Activated T-helper 1 cell treated with anti-CD3 and anti-CD28 coated beads, Interleukin-12 subunit alpha, Interleukin-12 subunit beta, Interleukin-2, Interleukin-4 antibody, amounts not matched to agents 30 ng/mL and 10 ng/mL and 1 ng/mL, durations not matched to agents 14 hours and 24 hours and 36 hours (primary cell): ENCODE measurements at regions not wholly inside any gene's neighbourhood (a gene's known extent, or its start where the extent isn't known, plus 50 kb on each side); places are given as distances from the start of the nearest gene placed in this dataset.

Experiments used
- DNase-seq: peaks from one replicate; pipeline ENCODE4 v3.0.0; 2021; ENCODE audit warnings: low spot score
- H3K27ac Mint-ChIP-seq: one replicate; pipeline ENCODE4 v1.8.0; 2021; ENCODE audit warnings: mild to moderate bottlenecking, mixed read lengths
- H3K27me3 Mint-ChIP-seq: one replicate; pipeline ENCODE4 v1.8.0; 2022; ENCODE audit warnings: mild to moderate bottlenecking, moderate library complexity, mixed read lengths; ENCODE audit not compliant: insufficient read depth
- H3K36me3 Mint-ChIP-seq: one replicate; pipeline ENCODE4 v1.8.0; 2021; ENCODE audit warnings: low read depth, mixed read lengths
- H3K4me1 Mint-ChIP-seq: one replicate; pipeline ENCODE4 v1.8.0; 2021; ENCODE audit warnings: low read depth, mixed read lengths
- H3K4me3 Mint-ChIP-seq: one replicate; pipeline ENCODE4 v1.8.0; 2021; ENCODE audit warnings: mild to moderate bottlenecking, moderate library complexity, mixed read lengths
- H3K9me3 Mint-ChIP-seq: one replicate; pipeline ENCODE4 v1.8.0; 2021; ENCODE audit warnings: mixed read lengths
- intact Hi-C: fragments of 100-400 bp; cut with micrococcal nuclease; formaldehyde crosslinking; loops from one replicate; pipeline ENCODE4 v1.15.1; 2024

DNA sequence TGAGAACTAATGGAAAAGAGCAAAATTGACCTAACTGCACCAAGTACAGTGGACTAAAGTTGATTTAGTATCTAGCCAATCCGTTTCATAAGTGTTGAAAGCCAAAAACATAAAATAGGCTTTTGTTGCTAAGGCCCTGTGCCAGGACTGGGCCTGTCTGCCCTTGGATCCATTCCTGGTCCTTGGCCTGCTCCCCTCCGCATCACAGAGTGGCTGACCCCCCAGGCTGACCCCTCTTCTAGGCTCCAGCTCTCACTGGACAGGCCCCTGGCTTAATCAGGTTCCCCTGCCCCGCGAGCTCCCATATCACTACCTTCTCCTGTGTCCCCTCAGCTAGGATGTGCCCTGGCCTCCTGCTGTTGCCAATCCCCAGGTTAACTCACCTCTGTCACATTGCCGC, 313.6 kb upstream of the MYOCD start:
- no peak overlapping the region for H3K4me3 Mint-ChIP-seq
- intact Hi-C loops: no loop called here
- no peaks in the 10 kb centered on the region for H3K36me3 Mint-ChIP-seq
- H3K4me1 Mint-ChIP-seq: no peaks in the 10 kb centered on the region
- peaks cover 32% of the 10 kb centered on the region for H3K9me3 Mint-ChIP-seq
- DNase-seq: no peak
- H3K27ac Mint-ChIP-seq: no peak overlapping the region
- H3K27me3 Mint-ChIP-seq: no peaks in the 10 kb centered on the region

DNA sequence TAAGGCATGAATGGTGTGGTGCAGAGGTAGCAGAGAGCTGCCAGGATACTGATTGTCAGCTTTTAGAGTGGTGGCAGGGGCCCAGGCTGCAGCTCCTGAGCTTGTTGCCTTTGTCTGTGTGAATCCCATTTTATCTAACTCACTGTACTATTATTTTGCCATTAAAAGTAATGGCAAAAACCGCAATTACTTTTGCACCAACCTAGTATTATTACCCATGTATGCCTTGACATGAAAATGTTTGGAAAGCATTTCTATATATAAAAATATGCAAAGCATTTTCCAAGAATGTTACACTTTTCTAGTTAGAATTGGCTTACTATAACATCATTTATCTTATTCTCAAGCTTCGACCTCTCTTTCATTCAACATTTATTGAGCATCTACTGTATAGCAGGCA, 308.1 kb upstream of the MYOCD start:
- no peaks in the 10 kb centered on the region for H3K27me3 Mint-ChIP-seq
- intact Hi-C loops: no loop called here
- DNase-seq: no peak
- H3K36me3 Mint-ChIP-seq: no peaks in the 10 kb centered on the region
- no peak overlapping the region for H3K4me3 Mint-ChIP-seq
- H3K27ac Mint-ChIP-seq: no peak overlapping the region
- no peaks in the 10 kb centered on the region for H3K4me1 Mint-ChIP-seq
- peaks cover 31% of the 10 kb centered on the region for H3K9me3 Mint-ChIP-seq

- peaks cover 33% of the 10 kb centered on the region for H3K9me3 Mint-ChIP-seq
- no peaks in the 10 kb centered on the region for H3K36me3 Mint-ChIP-seq
- H3K4me3 Mint-ChIP-seq: no peak overlapping the region
- intact Hi-C loops: no loop called here
- no peak overlapping the region for H3K27ac Mint-ChIP-seq
- H3K4me1 Mint-ChIP-seq: no peaks in the 10 kb centered on the region
- no peak for DNase-seq
- no peaks in the 10 kb centered on the region for H3K27me3 Mint-ChIP-seq
Observed at GRCh38 chr17:12358477-12358876, 307.2 kb upstream of the MYOCD start.

DNA sequence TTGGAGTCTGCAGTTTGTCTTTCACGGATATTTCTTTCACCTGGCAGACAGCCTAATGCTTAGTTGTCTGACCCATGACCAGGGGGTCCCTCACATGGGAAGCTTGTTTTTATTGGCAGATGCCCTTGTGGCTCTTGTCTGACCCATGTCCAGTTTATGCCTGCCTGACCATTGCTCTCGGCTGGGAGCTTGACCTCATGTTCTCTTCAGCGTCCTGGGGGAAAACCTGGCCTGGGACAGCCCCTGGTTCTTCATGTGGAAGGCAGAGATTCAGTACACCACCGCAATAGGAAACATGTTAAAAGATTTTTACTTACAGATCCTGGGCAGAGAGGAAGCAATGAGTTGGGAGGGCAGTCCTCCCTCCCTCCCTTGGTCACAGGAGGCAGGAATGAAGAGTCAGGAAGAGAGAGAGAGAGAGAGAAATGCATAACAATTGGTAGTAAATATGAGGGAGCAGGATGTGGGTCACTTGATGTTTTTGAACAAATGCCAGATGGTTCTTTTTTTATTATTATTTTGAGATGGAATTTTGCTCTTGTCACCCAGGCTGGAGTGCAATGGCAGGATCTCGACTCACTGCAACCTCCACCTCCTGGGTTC, 302.7 kb upstream of the MYOCD start:
- no peak for DNase-seq
- Mint-ChIP-seq H3K27me3 (no peaks in the 10 kb centered on the region), H3K27ac (no peak overlapping the region), H3K9me3 (peaks cover 28% of the 10 kb centered on the region), H3K4me3 (no peak overlapping the region), H3K36me3 (no peaks in the 10 kb centered on the region), H3K4me1 (no peaks in the 10 kb centered on the region)
- intact Hi-C loops: no loop called here

DNA sequence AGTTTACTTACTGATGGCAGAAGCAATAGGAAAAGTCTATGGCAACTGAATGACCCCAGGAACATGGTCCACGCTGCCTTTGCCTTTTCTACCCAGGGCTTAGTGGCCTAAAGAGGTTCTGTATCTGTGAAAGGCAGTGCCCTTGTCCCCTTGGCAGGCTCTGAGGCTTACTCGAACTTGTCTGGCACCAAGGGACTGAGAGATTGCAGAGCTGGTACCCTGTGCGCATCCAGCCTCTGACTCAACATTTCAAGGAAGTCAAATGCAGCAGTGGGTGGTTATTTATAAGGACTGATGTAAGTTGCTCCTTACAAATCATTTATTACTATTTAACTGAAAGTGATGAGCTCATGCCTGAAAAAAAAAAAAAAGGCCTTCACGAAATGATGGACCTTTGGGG, 299.9 kb upstream of the MYOCD start:
- Mint-ChIP-seq H3K27ac (no peak overlapping the region), H3K4me1 (no peaks in the 10 kb centered on the region), H3K27me3 (no peaks in the 10 kb centered on the region), H3K4me3 (no peak overlapping the region), H3K9me3 (peaks cover 22% of the 10 kb centered on the region), H3K36me3 (no peaks in the 10 kb centered on the region)
- no peak for DNase-seq
- intact Hi-C loops: no loop called here

GRCh38 chr17:12369065-12369464, 296.6 kb upstream of the MYOCD start:
- no peak for DNase-seq
- no peak overlapping the region for H3K27ac Mint-ChIP-seq

DNA sequence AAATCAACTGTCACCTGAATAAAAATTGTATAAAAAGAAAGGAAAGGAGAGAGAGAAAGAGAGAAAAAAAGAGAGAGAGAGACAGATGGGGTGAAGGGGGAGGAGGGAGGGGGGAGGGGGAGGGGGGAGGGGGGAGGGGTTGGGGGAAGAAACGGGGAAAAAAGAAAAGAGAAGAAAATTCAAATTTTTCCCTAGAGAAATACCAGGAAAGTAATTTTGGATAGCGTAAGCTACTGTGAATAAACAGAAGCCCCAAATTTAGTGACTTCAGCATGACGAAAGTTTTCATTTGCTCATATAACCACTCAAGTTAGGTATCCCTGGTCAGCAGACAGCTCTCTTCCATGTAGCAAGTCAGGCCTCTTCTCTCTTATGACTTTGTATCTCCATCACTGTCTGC, 289.4 kb upstream of the MYOCD start:
- Mint-ChIP-seq H3K9me3 (peaks cover 26% of the 10 kb centered on the region), H3K4me1 (no peaks in the 10 kb centered on the region), H3K27ac (no peak overlapping the region), H3K36me3 (no peaks in the 10 kb centered on the region), H3K4me3 (no peak overlapping the region), H3K27me3 (no peaks in the 10 kb centered on the region)
- intact Hi-C loops: no loop called here
- DNase-seq: no peak

More at GRCh38 chr17:12369065-12369464, 296.6 kb upstream of the MYOCD start:
- Mint-ChIP-seq H3K4me1 (no peaks in the 10 kb centered on the region), H3K36me3 (no peaks in the 10 kb centered on the region), H3K9me3 (peaks cover 14% of the 10 kb centered on the region), H3K27me3 (no peaks in the 10 kb centered on the region), H3K4me3 (no peak overlapping the region)
- intact Hi-C loops: no loop called here

GRCh38 chr17:12386225-12386624, 279.5 kb upstream of the MYOCD start:
- no peak for DNase-seq
- Mint-ChIP-seq H3K36me3 (no peaks in the 10 kb centered on the region), H3K27me3 (no peaks in the 10 kb centered on the region), H3K27ac (no peak overlapping the region), H3K4me3 (no peak overlapping the region), H3K4me1 (no peaks in the 10 kb centered on the region), H3K9me3 (peaks cover 11% of the 10 kb centered on the region)
- intact Hi-C loops: no loop called here

DNA sequence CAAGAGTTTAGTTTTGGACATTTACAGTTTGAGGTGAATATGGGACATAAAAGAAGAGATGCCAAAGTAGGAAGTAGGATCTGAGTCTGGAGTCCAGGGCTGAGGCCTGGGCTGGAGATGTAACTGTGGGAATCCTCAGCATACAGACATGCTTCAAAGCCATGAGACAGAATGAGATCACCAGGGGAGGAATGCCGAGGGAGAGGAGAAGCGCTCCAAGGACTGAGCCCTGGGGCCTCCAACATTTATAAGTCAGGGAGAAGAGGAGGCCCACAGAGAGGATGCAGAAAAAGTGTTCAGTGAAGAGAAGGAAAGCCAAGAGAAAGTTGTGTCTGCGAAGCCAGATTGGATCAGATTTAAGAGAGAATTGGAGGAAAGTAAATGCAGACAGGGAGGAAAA, 277.5 kb upstream of the MYOCD start:
- Mint-ChIP-seq H3K27ac (no peak overlapping the region), H3K4me3 (no peak overlapping the region), H3K9me3 (peaks cover 4% of the 10 kb centered on the region), H3K27me3 (no peaks in the 10 kb centered on the region), H3K4me1 (no peaks in the 10 kb centered on the region), H3K36me3 (no peaks in the 10 kb centered on the region)
- no peak for DNase-seq
- intact Hi-C loops: no loop called here

DNA sequence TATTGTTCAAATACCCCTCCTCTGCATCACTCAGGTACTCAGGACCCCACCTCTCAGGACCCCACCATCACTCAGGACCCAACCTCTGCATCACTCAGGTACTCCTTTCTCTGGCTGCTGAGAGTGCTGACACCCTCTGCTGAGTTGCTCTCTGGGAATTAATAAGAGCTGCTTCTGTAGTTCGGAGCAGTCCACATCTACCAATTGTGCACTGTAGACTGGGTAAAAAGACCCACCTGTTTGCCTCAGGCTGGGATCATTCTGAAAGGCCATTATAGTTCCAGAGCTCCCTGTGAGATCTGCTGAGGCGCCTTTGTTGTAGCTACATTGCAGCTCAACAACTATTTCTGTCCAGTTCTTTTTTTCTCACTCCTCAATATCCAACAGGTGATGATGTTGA, 276.3 kb upstream of the MYOCD start:
- Mint-ChIP-seq H3K27me3 (no peaks in the 10 kb centered on the region), H3K27ac (no peak overlapping the region), H3K9me3 (peaks cover 12% of the 10 kb centered on the region), H3K4me3 (no peak overlapping the region), H3K36me3 (no peaks in the 10 kb centered on the region), H3K4me1 (no peaks in the 10 kb centered on the region)
- DNase-seq: no peak
- intact Hi-C loops: no loop called here

- Mint-ChIP-seq H3K4me1 (no peaks in the 10 kb centered on the region), H3K27me3 (no peaks in the 10 kb centered on the region), H3K9me3 (peaks cover 19% of the 10 kb centered on the region), H3K36me3 (no peaks in the 10 kb centered on the region), H3K4me3 (no peak overlapping the region), H3K27ac (no peak overlapping the region)
- intact Hi-C loops: no loop called here
- no peak for DNase-seq
Observed at GRCh38 chr17:12390631-12391030, 275.1 kb upstream of the MYOCD start.

GRCh38 chr17:12391468-12391867, 274.2 kb upstream of the MYOCD start:
- intact Hi-C loops: no loop called here
- DNase-seq: no peak
- H3K27me3 Mint-ChIP-seq: no peaks in the 10 kb centered on the region
- no peaks in the 10 kb centered on the region for H3K4me1 Mint-ChIP-seq
- peaks cover 19% of the 10 kb centered on the region for H3K9me3 Mint-ChIP-seq
- no peak overlapping the region for H3K4me3 Mint-ChIP-seq
- no peak overlapping the region for H3K27ac Mint-ChIP-seq
- no peaks in the 10 kb centered on the region for H3K36me3 Mint-ChIP-seq

DNA sequence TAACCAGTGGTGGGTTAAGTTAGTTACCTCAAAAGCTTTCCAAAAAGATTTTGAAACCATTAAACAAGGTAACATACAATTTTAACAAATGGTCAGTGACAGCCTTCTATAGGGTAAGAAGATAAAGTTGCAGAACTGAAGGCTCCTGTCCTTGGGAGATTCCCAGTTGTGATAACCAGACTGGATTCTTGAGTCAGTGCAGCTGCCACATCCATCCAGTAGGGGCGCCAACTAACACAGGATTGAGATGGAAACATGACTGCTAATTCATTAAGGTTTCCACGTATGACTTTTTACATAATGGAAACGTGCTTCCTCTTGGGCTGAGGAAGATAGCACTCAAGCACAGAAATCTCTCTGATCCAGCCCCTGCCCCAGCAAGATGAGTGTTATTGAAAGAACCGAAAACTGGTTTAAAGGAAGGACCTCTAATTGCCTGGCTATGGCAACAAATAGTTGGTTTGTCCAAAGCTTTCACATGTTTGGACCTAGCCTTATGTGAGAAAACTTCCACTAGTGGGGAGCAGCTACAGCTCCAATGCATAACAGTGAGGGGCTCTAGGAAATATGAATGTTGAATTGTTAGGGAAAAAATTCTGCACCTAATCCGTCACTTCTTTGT, 269.8 kb upstream of the MYOCD start:
- Mint-ChIP-seq H3K4me1 (no peaks in the 10 kb centered on the region), H3K36me3 (no peaks in the 10 kb centered on the region), H3K27ac (no peak overlapping the region), H3K27me3 (no peaks in the 10 kb centered on the region), H3K4me3 (no peak overlapping the region), H3K9me3 (peaks cover 29% of the 10 kb centered on the region)
- no peak for DNase-seq
- intact Hi-C loops: no loop called here
